Neural crest cell (in vitro differentiated cells): ENCODE measurements at regions not wholly inside any gene's neighbourhood (a gene's known extent, or its start where the extent isn't known, plus 50 kb on each side); places are given as distances from the start of the nearest gene placed in this dataset.

ENCODE experiments used
- DNase-seq: peaks from one replicate; pipeline ENCODE4 v3.0.0; 2021; ENCODE audit warnings: low read depth, mixed read lengths, low spot score
- H3K27ac Mint-ChIP-seq: one replicate; pipeline ENCODE4 v1.8.0; 2021; ENCODE audit warnings: mild to moderate bottlenecking, mixed read lengths; ENCODE audit not compliant: unreplicated experiment
- H3K27me3 Mint-ChIP-seq: 2 replicates; pipeline ENCODE4 v1.8.0; 2021; ENCODE audit warnings: low read depth, mild to moderate bottlenecking, mixed read lengths
- H3K36me3 Mint-ChIP-seq: 2 replicates; pipeline ENCODE4 v1.8.0; 2021; ENCODE audit warnings: low read depth, mild to moderate bottlenecking, mixed read lengths
- H3K4me1 Mint-ChIP-seq: 2 replicates; pipeline ENCODE4 v1.8.0; 2021; ENCODE audit warnings: mixed read lengths
- H3K4me3 Mint-ChIP-seq: one replicate; pipeline ENCODE4 v1.8.0; 2021; ENCODE audit warnings: mild to moderate bottlenecking, mixed read lengths
- H3K9me3 Mint-ChIP-seq: 2 replicates; pipeline ENCODE4 v1.8.0; 2021; ENCODE audit warnings: mixed read lengths
- CTCF ChIP-seq: fragments of 200-600 bp; sonication (generic); conservative IDR thresholded peaks from 2 replicates; pipeline ENCODE4 v1.5.0; 2021; ENCODE audit warnings: antibody characterized with exemption, mild to moderate bottlenecking

GRCh38 chr6:165770397-165771082, 107.5 kb upstream of the PDE10A start:
- H3K36me3 Mint-ChIP-seq = no peaks in the 10 kb centered on the region
- peaks cover 35% of the 10 kb centered on the region for H3K4me1 Mint-ChIP-seq
- no peak overlapping the region for H3K4me3 Mint-ChIP-seq
- no peaks in the 10 kb centered on the region for H3K27me3 Mint-ChIP-seq
- no peaks in the 10 kb centered on the region for H3K9me3 Mint-ChIP-seq
- H3K27ac Mint-ChIP-seq = no peak overlapping the region
- DNase-seq = no peak
- TF ChIP-seq CTCF = no peak

- Mint-ChIP-seq H3K36me3 (no peaks in the 10 kb centered on the region), H3K27me3 (no peaks in the 10 kb centered on the region), H3K27ac (no peak overlapping the region), H3K4me3 (no peak overlapping the region), H3K9me3 (no peaks in the 10 kb centered on the region), H3K4me1 (peaks cover 29% of the 10 kb centered on the region)
- no peak for DNase-seq
- TF ChIP-seq CTCF = no peak
Measured at GRCh38 chr6:165769884-165770283, 106.8 kb upstream of the PDE10A start.

GRCh38 chr6:165769401-165769800, 106.4 kb upstream of the PDE10A start:
- no peak for DNase-seq
- H3K27me3 Mint-ChIP-seq = no peaks in the 10 kb centered on the region
- no peak overlapping the region for H3K4me3 Mint-ChIP-seq
- no peak for TF ChIP-seq CTCF
- peaks cover 26% of the 10 kb centered on the region for H3K4me1 Mint-ChIP-seq
- H3K36me3 Mint-ChIP-seq = no peaks in the 10 kb centered on the region
- no peaks in the 10 kb centered on the region for H3K9me3 Mint-ChIP-seq
- H3K27ac Mint-ChIP-seq = no peak overlapping the region

- H3K4me3 Mint-ChIP-seq = no peak overlapping the region
- TF ChIP-seq CTCF = no peak
- H3K9me3 Mint-ChIP-seq = no peaks in the 10 kb centered on the region
- no peaks in the 10 kb centered on the region for H3K36me3 Mint-ChIP-seq
- no peaks in the 10 kb centered on the region for H3K27me3 Mint-ChIP-seq
- peaks cover 24% of the 10 kb centered on the region for H3K4me1 Mint-ChIP-seq
- no peak for DNase-seq
- H3K27ac Mint-ChIP-seq = no peak overlapping the region
Measured at GRCh38 chr6:165768961-165769360, 105.9 kb upstream of the PDE10A start.

- no peak for DNase-seq
- no peaks in the 10 kb centered on the region for H3K9me3 Mint-ChIP-seq
- no peak overlapping the region for H3K4me3 Mint-ChIP-seq
- no peak for TF ChIP-seq CTCF
- peaks cover 12% of the 10 kb centered on the region for H3K4me1 Mint-ChIP-seq
- H3K36me3 Mint-ChIP-seq = no peaks in the 10 kb centered on the region
- H3K27ac Mint-ChIP-seq = no peak overlapping the region
- no peaks in the 10 kb centered on the region for H3K27me3 Mint-ChIP-seq
Measured at GRCh38 chr6:165767228-165767627, 104.2 kb upstream of the PDE10A start.

- no peak overlapping the region for H3K4me3 Mint-ChIP-seq
- no peaks in the 10 kb centered on the region for H3K27me3 Mint-ChIP-seq
- H3K9me3 Mint-ChIP-seq = peaks cover 5% of the 10 kb centered on the region
- H3K27ac Mint-ChIP-seq = no peak overlapping the region
- DNase-seq = no peak
- no peak for TF ChIP-seq CTCF
- H3K36me3 Mint-ChIP-seq = no peaks in the 10 kb centered on the region
- peaks cover 11% of the 10 kb centered on the region for H3K4me1 Mint-ChIP-seq
Measured at GRCh38 chr6:165766457-165766856, 103.4 kb upstream of the PDE10A start.
